Esophagus muscularis mucosa (tissue), 4 donors: ENCODE measurements at regions not wholly inside any gene's neighbourhood (a gene's known extent, or its start where the extent isn't known, plus 50 kb on each side); places are given as distances from the start of the nearest gene placed in this dataset.
A peak's percentile ranks its signal among the peaks of the same experiment; 100 is the strongest.

Experiments
- DNase-seq: peaks from one replicate; pipeline ENCODE4 v3.0.0-alpha.2; 2017; ENCODE audit errors: extremely low spot score
- H3K27ac ChIP-seq, 4 donors: fragments of 200-600 bp; sonication (generic); replicated peaks in 1 of 4; 1 replicate in 3 of 4; 2 replicates in 1 of 4; pipeline ENCODE4 v1.5.1; 2016 to 2019; ENCODE audit warnings: mild to moderate bottlenecking in 1 of 4
- H3K27me3 ChIP-seq, 4 donors: fragments of 200-600 bp; sonication (generic); one replicate each; pipeline versions ENCODE4 v1.5.1 to v1.6.0; 2016 to 2019
- H3K36me3 ChIP-seq, 4 donors: fragments of 200-600 bp; sonication (generic); one replicate each; pipeline ENCODE4 v1.5.1; 2016 to 2019
- H3K4me1 ChIP-seq, 4 donors: fragments of 200-600 bp; sonication (generic); one replicate each; pipeline ENCODE4 v1.5.1; 2016 to 2019
- H3K4me3 ChIP-seq, 4 donors: fragments of 200-600 bp; sonication (generic); 1 replicate in 2 of 4; 2 replicates in 2 of 4; pipeline ENCODE4 v1.5.1; 2016 to 2019; ENCODE audit warnings: mild to moderate bottlenecking in 4 of 4, moderate library complexity in 1 of 4
- H3K9me3 ChIP-seq, 4 donors: fragments of 200-600 bp; sonication (generic); 1 replicate in 3 of 4; 2 replicates in 1 of 4; pipeline ENCODE4 v1.5.1; 2016 to 2019
- CTCF ChIP-seq, 3 experiments: fragments of 200-600 bp in 2 of 3; fragments of 450-650 bp in 1 of 3; sonication (generic) in 2 of 3; IDR thresholded peaks; one replicate each; pipeline ENCODE4 v1.5.1; 2017 to 2019; ENCODE audit warnings: antibody characterized with exemption in 3 of 3, mild to moderate bottlenecking in 2 of 3, moderate library complexity in 1 of 3
- EP300 ChIP-seq: sonication (generic); formaldehyde crosslinking; IDR thresholded peaks from one replicate; pipeline ENCODE4 v1.6.1; 2017; ENCODE audit warnings: antibody characterized with exemption
- POLR2A ChIP-seq: fragments of 450-650 bp; IDR thresholded peaks from one replicate; pipeline ENCODE4 v1.6.1; 2017; ENCODE audit warnings: antibody characterized with exemption, moderate library complexity, mild to moderate bottlenecking, low read depth
- POLR2AphosphoS5 ChIP-seq, 2 donors: sonication (generic); formaldehyde crosslinking; IDR thresholded peaks; one replicate each; pipeline ENCODE4 v1.6.1; 2017; ENCODE audit warnings: antibody characterized with exemption in 2 of 2
- WGBS: methylation state at CpG from one replicate; pipeline ENCODE4 v1.1.5; 2018; 5-methylcytosine and 5-hydroxymethylcytosine counted together
- intact Hi-C: fragments of 100-400 bp; cut with DNase I; formaldehyde crosslinking; loops from one replicate; pipeline ENCODE4 v1.15.1; 2023

GRCh38 chr10:120960725-120961124, 109.6 kb downstream of the WDR11 start:
- H3K4me3 ChIP-seq = no peak overlapping the region
- 93% methylated on average over 7 of the region's 7 CpGs for WGBS
- no peaks in the 10 kb centered on the region for H3K27me3 ChIP-seq
- no peaks in the 10 kb centered on the region for H3K9me3 ChIP-seq
- H3K4me1 ChIP-seq = peaks cover 0 to 15% (median 9%) of the 10 kb centered on the region in 4 donors
- intact Hi-C loops = no loop called here
- no peak overlapping the region for H3K27ac ChIP-seq
- DNase-seq = no peak
- TF ChIP-seq POLR2A (no peak), POLR2AphosphoS5 (IDR thresholded peaks at IDR 0.05) (no peak), CTCF (IDR thresholded peaks at IDR 0.05) (no peak), EP300 (no peak)
- H3K36me3 ChIP-seq = no peaks in the 10 kb centered on the region

GRCh38 chr10:120961795-120962755, 110.9 kb downstream of the WDR11 start:
- no peak for DNase-seq
- H3K27me3 ChIP-seq = no peaks in the 10 kb centered on the region
- peaks cover 0 to 15% (median 9%) of the 10 kb centered on the region in 4 donors for H3K4me1 ChIP-seq
- H3K4me3 ChIP-seq = no peak overlapping the region
- TF ChIP-seq CTCF (IDR thresholded peaks at IDR 0.05) (no peak), POLR2AphosphoS5 (IDR thresholded peaks at IDR 0.05) (no peak), EP300 (no peak), POLR2A (no peak)
- intact Hi-C loops = no loop called here
- H3K9me3 ChIP-seq = no peaks in the 10 kb centered on the region
- WGBS = 67% methylated on average over 17 of the region's 17 CpGs
- H3K36me3 ChIP-seq = no peaks in the 10 kb centered on the region
- peak overlapping the region in 2 of 4 donors; percentile 19 to 20 for H3K27ac ChIP-seq

- intact Hi-C loops = no loop called here
- H3K4me1 ChIP-seq = peaks cover 0 to 15% (median 9%) of the 10 kb centered on the region in 4 donors
- 48% methylated on average over 22 of the region's 23 CpGs for WGBS
- no peaks in the 10 kb centered on the region for H3K36me3 ChIP-seq
- no peaks in the 10 kb centered on the region for H3K27me3 ChIP-seq
- no peak overlapping the region for H3K4me3 ChIP-seq
- H3K27ac ChIP-seq = no peak overlapping the region
- H3K9me3 ChIP-seq = no peaks in the 10 kb centered on the region
- TF ChIP-seq POLR2A = no peak
- TF ChIP-seq CTCF (IDR thresholded peaks at IDR 0.05) = no peak
- TF ChIP-seq EP300 = no peak
- no peak for TF ChIP-seq POLR2AphosphoS5 (IDR thresholded peaks at IDR 0.05)
- no peak for DNase-seq
Measured at GRCh38 chr10:120962756-120963593, 111.8 kb downstream of the WDR11 start.

- WGBS = 78% methylated on average over 5 of the region's 5 CpGs
- no peak overlapping the region for H3K4me3 ChIP-seq
- H3K36me3 ChIP-seq = no peaks in the 10 kb centered on the region
- H3K4me1 ChIP-seq = peaks cover 0 to 15% (median 9%) of the 10 kb centered on the region in 4 donors
- TF ChIP-seq CTCF (IDR thresholded peaks at IDR 0.05) (no peak), POLR2AphosphoS5 (IDR thresholded peaks at IDR 0.05) (no peak), POLR2A (no peak), EP300 (no peak)
- intact Hi-C loops = no loop called here
- H3K27me3 ChIP-seq = no peaks in the 10 kb centered on the region
- no peak overlapping the region for H3K27ac ChIP-seq
- DNase-seq = no peak
- H3K9me3 ChIP-seq = no peaks in the 10 kb centered on the region
Measured at GRCh38 chr10:120963594-120964220, 112.5 kb downstream of the WDR11 start.
